ENCODE measurements at regions not wholly inside any gene's neighbourhood (a gene's known extent, or its start where the extent isn't known, plus 50 kb on each side); places are given as distances from the start of the nearest gene placed in this dataset.

- no peak for DNase-seq
Observed at GRCh38 chr5:35417040-35417439, 186.8 kb upstream of the PRLR start.

GRCh38 chr5:35416217-35416988 lies 186.1 kb upstream of the PRLR start:
- no peak for DNase-seq

GRCh38 chr5:35415309-35415708 lies 185.0 kb upstream of the PRLR start:
- no peak for DNase-seq

GRCh38 chr5:35409361-35409760 lies 179.1 kb upstream of the PRLR start:
- no peak for DNase-seq

GRCh38 chr5:35408146-35408545 lies 177.9 kb upstream of the PRLR start:
- no peak for DNase-seq

GRCh38 chr5:35407697-35408096 lies 177.4 kb upstream of the PRLR start:
- no peak for DNase-seq

GRCh38 chr5:35405938-35406337 lies 175.7 kb upstream of the PRLR start:
- no peak for DNase-seq

- DNase-seq, result no peak
Observed at GRCh38 chr5:35404701-35405100, 174.4 kb upstream of the PRLR start.

- no peak for DNase-seq
Observed at GRCh38 chr5:35393901-35394300, 163.6 kb upstream of the PRLR start.

- DNase-seq, result no peak
Observed at GRCh38 chr5:35384658-35385057, 154.4 kb upstream of the PRLR start.

- no peak for DNase-seq
Observed at GRCh38 chr5:35383041-35383440, 152.8 kb upstream of the PRLR start.

GRCh38 chr5:35377653-35378052 lies 147.4 kb upstream of the PRLR start:
- DNase-seq, result no peak

GRCh38 chr5:35374584-35374983 lies 144.3 kb upstream of the PRLR start:
- DNase-seq, result no peak

- no peak for DNase-seq
Observed at GRCh38 chr5:35373249-35373648, 143.0 kb upstream of the PRLR start.

GRCh38 chr5:35372482-35372881 lies 142.2 kb upstream of the PRLR start:
- DNase-seq, result no peak

- no peak for DNase-seq
Observed at GRCh38 chr5:35371951-35372426, 141.7 kb upstream of the PRLR start.

GRCh38 chr5:35370871-35371270 lies 140.6 kb upstream of the PRLR start:
- DNase-seq, result no peak

- no peak for DNase-seq
Observed at GRCh38 chr5:35369965-35370790, 139.9 kb upstream of the PRLR start.

GRCh38 chr5:35367526-35367925 lies 137.2 kb upstream of the PRLR start:
- no peak for DNase-seq

- DNase-seq, result no peak
Observed at GRCh38 chr5:35365758-35366157, 135.5 kb upstream of the PRLR start.

- no peak for DNase-seq
Observed at GRCh38 chr5:35364350-35364749, 134.1 kb upstream of the PRLR start.

GRCh38 chr5:35363387-35363965 lies 133.2 kb upstream of the PRLR start:
- no peak for DNase-seq

- DNase-seq, result no peak
Observed at GRCh38 chr5:35362772-35363171, 132.5 kb upstream of the PRLR start.

GRCh38 chr5:35360671-35361070 lies 130.4 kb upstream of the PRLR start:
- no peak for DNase-seq
